ENCODE measurements at regions not wholly inside any gene's neighbourhood (a gene's known extent, or its start where the extent isn't known, plus 50 kb on each side); places are given as distances from the start of the nearest gene placed in this dataset.

GRCh38 chr18:43819397-43819796 is 542.1 kb upstream of the SYT4 start:
- in situ Hi-C loops (cut with MboI; ENCODE audit: low sequenced_read_pairs in 4 of 4): no loop called here
- no peaks in the 10 kb centered on the region for H3K27me3 ChIP-seq
- no peak overlapping the region for H3K4me3 ChIP-seq
- H3K4me1 ChIP-seq: no peaks in the 10 kb centered on the region
- intact Hi-C loops (cut with DNase I; ENCODE audit: low total_unique reads): no loop called here
- no peak for ATAC-seq
- H3K36me3 ChIP-seq: no peaks in the 10 kb centered on the region
- H3K9me3 ChIP-seq: no peaks in the 10 kb centered on the region
- DNase-seq: no peak
- TF ChIP-seq, protein P1, sequence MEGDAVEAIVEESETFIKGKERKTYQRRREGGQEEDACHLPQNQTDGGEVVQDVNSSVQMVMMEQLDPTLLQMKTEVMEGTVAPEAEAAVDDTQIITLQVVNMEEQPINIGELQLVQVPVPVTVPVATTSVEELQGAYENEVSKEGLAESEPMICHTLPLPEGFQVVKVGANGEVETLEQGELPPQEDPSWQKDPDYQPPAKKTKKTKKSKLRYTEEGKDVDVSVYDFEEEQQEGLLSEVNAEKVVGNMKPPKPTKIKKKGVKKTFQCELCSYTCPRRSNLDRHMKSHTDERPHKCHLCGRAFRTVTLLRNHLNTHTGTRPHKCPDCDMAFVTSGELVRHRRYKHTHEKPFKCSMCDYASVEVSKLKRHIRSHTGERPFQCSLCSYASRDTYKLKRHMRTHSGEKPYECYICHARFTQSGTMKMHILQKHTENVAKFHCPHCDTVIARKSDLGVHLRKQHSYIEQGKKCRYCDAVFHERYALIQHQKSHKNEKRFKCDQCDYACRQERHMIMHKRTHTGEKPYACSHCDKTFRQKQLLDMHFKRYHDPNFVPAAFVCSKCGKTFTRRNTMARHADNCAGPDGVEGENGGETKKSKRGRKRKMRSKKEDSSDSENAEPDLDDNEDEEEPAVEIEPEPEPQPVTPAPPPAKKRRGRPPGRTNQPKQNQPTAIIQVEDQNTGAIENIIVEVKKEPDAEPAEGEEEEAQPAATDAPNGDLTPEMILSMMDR (IDR thresholded peaks at IDR 0.05 in 4 of 5, conservative IDR thresholded peaks at IDR 0.05 in 1 of 5): no peak
- no peak for TF ChIP-seq POLR2A (IDR thresholded peaks at IDR 0.05)
- no peak overlapping the region for H3K27ac ChIP-seq

DNA sequence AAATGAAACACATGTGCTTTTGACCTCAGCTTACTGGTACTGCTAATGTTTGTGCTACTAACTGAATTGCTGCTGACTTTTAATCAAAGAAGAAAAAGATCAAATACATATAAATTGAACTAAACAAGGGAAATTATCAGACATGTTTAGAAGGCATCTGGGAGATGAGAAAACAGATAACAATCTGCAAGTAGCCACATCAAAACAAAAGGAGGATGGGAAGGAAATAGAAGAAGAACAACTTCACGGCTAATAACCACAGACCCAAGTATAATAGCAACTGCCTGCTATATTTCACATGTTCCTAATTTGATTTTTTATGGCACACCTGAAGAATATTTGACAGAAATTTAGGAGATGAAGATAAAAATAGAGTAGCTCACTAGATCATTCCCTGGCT is 542.6 kb upstream of the SYT4 start:
- Histone ChIP-seq H3K4me1 (no peaks in the 10 kb centered on the region), H3K36me3 (no peaks in the 10 kb centered on the region), H3K27me3 (no peaks in the 10 kb centered on the region), H3K27ac (no peak overlapping the region), H3K9me3 (no peaks in the 10 kb centered on the region), H3K4me3 (no peak overlapping the region)
- TF ChIP-seq POLR2A (IDR thresholded peaks at IDR 0.05): no peak
- TF ChIP-seq, protein P1 (IDR thresholded peaks at IDR 0.05 in 4 of 5, conservative IDR thresholded peaks at IDR 0.05 in 1 of 5): no peak
- DNase-seq (no peak), ATAC-seq (no peak)
- in situ Hi-C loops (cut with MboI; ENCODE audit: low sequenced_read_pairs in 4 of 4): no loop called here
- intact Hi-C loops (cut with DNase I; ENCODE audit: low total_unique reads): no loop called here

DNA sequence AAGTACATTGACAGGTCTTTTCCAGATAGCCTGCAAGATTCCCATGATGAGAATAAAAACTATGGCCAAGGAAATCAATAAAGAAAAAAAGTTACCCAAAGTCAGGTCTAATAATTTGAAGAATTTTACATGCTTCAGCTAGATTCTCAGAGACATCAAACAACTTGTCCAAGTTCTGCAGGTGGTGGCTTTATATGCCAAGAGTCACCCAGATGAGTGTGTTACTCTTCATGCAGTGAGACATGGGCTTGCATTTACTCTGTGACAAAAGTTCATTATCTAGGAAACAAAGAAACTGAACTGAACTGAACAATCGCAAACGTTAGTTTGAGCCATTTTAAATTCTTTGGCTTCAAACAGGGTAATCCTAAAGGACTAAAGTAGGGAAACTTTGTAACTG is 548.5 kb upstream of the SYT4 start:
- intact Hi-C loops (cut with DNase I; ENCODE audit: low total_unique reads): no loop called here
- H3K27me3 ChIP-seq: no peaks in the 10 kb centered on the region

GRCh38 chr18:43826215-43826614 is 548.9 kb upstream of the SYT4 start:
- in situ Hi-C loops (cut with MboI; ENCODE audit: low sequenced_read_pairs in 4 of 4): no loop called here
- H3K4me3 ChIP-seq: no peak overlapping the region
- ATAC-seq (no peak), DNase-seq (no peak)
- no peaks in the 10 kb centered on the region for H3K36me3 ChIP-seq
- no peaks in the 10 kb centered on the region for H3K27me3 ChIP-seq
- H3K9me3 ChIP-seq: no peaks in the 10 kb centered on the region
- peaks cover 5 to 14% of the 10 kb centered on the region in 2 donors for H3K4me1 ChIP-seq
- intact Hi-C loops (cut with DNase I; ENCODE audit: low total_unique reads): no loop called here
- no peak for TF ChIP-seq POLR2A (IDR thresholded peaks at IDR 0.05)
- TF ChIP-seq, protein P1 (IDR thresholded peaks at IDR 0.05 in 4 of 5, conservative IDR thresholded peaks at IDR 0.05 in 1 of 5): no peak
- H3K27ac ChIP-seq: no peak overlapping the region

More for the DNA sequence above, 548.5 kb upstream of the SYT4 start:
- no peak for DNase-seq
- TF ChIP-seq, protein P1 (IDR thresholded peaks at IDR 0.05 in 4 of 5, conservative IDR thresholded peaks at IDR 0.05 in 1 of 5): no peak
- TF ChIP-seq POLR2A (IDR thresholded peaks at IDR 0.05): no peak
- in situ Hi-C loops (cut with MboI; ENCODE audit: low sequenced_read_pairs in 4 of 4): no loop called here
- H3K4me3 ChIP-seq: no peak overlapping the region
- ATAC-seq: no peak
- peaks cover 4 to 9% of the 10 kb centered on the region in 2 donors for H3K4me1 ChIP-seq
- H3K36me3 ChIP-seq: no peaks in the 10 kb centered on the region
- no peak overlapping the region for H3K27ac ChIP-seq
- H3K9me3 ChIP-seq: no peaks in the 10 kb centered on the region

GRCh38 chr18:43827311-43827710 is 550.0 kb upstream of the SYT4 start:
- in situ Hi-C loops (cut with MboI; ENCODE audit: low sequenced_read_pairs in 4 of 4): no loop called here
- no peaks in the 10 kb centered on the region for H3K36me3 ChIP-seq
- intact Hi-C loops (cut with DNase I; ENCODE audit: low total_unique reads): no loop called here

More at GRCh38 chr18:43827311-43827710, 550.0 kb upstream of the SYT4 start:
- no peak for DNase-seq
- Histone ChIP-seq H3K27me3 (no peaks in the 10 kb centered on the region), H3K4me1 (peaks cover 5 to 15% of the 10 kb centered on the region in 2 donors), H3K4me3 (no peak overlapping the region), H3K9me3 (no peaks in the 10 kb centered on the region), H3K27ac (no peak overlapping the region)
- TF ChIP-seq POLR2A (IDR thresholded peaks at IDR 0.05): no peak
- TF ChIP-seq, protein P1 (IDR thresholded peaks at IDR 0.05 in 4 of 5, conservative IDR thresholded peaks at IDR 0.05 in 1 of 5): no peak
- ATAC-seq: no peak
